GM18520 (cell line): ENCODE measurements at regions not wholly inside any gene's neighbourhood (a gene's known extent, or its start where the extent isn't known, plus 50 kb on each side); places are given as distances from the start of the nearest gene placed in this dataset.
"Not testable (repeated sequence)": the region's sequence is repeated elsewhere in the genome, so short reads cannot be mapped to it uniquely, and the experiment has no call there.

ENCODE experiments used
- ATAC-seq: cut with Tn5 transposase; IDR thresholded peaks from one replicate; pipeline ENCODE4 v1.9.1; 2021; ENCODE audit not compliant: unreplicated experiment

DNA sequence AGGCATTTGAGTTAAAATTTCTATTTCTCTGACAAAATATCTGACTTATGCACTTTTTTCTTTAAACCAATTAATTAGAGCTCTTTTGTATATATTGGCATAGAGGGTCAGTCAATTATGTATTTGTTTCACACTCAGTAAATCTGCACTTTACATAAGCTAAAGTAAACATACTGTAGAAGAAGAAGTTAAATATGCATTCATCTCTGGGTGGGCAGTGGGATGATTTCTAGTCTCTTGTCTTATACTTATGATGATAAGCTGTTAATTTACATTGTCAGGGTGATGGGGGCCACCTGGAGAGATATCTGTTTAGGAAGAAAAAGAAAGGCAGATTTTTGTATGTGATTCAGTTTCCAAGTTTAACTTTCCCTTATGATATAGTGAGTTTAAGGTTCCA, 330.8 kb downstream of the IPO8 start:
- no peak for ATAC-seq

DNA sequence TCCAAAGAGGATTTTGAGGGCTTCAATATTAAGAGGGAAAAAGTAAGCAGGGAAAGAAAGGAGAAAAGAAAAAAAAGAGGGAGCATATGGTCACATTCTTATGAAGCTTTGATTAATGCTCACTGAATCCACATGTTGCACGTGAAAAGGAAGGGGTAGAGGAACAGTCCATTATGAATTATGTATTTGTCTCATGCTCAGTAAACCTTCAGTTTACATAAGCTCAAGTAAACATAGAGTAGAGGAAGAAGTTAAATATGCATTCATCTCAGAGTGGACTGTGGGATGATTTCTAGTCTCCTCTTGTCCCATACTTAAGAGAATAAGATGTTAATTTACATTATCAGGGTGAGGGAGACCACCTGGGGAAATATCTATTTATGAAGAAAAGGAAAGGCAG, 334.5 kb downstream of the IPO8 start:
- ATAC-seq, result no peak

DNA sequence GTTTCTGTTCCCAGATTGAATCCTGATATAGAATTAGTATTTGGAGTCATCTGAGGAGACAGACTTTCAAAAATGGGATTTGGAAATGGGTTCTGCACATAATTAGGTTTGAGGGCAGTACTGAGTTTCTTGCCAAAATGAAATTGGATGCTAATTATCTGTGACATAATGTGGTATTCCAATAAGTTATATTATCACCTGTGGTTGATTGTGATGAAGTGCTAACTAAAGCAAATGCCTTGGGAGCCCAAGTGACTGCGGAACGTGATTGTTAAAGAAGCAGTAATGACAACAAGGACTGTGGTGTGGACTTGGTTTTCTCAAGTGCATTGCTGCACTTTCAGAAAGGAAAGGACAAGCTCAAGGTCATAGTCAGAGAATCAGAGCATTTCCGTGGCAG, 337.0 kb downstream of the IPO8 start:
- ATAC-seq, result no peak

DNA sequence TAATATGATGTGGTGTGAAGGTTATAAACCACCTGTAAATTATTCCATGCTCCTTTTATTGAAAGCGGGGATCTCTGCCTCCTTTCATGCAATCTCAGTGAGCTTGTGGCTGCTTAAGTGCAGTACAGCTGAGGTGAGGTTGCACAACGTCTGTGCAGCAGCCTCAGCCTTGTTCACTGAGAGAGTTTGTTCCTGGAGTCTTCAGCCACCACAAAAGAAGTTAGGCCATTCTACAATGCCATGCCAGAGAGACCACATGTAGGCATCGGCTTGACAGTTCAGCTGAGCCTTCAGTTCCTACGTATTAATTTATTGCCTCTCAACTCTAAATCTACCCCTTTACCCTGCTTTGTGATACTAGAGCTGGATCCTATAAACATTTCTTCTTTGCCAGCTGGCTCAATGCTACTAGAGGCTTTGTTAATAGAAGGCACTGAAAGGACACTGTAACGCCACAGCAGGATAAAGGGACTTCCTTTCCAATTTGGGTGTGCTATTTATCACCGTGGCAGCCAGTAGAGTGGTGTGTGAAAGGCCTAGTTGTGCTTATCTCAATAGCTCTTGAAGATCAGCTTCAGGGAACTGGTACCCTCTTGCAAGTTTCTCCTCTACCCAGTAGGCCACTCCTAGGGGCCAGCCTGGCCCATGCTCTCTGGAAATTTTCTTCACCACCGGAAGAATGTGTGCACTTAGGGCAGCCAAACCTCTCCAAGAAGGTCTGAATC, 337.7 kb downstream of the IPO8 start:
- ATAC-seq, result no peak

DNA sequence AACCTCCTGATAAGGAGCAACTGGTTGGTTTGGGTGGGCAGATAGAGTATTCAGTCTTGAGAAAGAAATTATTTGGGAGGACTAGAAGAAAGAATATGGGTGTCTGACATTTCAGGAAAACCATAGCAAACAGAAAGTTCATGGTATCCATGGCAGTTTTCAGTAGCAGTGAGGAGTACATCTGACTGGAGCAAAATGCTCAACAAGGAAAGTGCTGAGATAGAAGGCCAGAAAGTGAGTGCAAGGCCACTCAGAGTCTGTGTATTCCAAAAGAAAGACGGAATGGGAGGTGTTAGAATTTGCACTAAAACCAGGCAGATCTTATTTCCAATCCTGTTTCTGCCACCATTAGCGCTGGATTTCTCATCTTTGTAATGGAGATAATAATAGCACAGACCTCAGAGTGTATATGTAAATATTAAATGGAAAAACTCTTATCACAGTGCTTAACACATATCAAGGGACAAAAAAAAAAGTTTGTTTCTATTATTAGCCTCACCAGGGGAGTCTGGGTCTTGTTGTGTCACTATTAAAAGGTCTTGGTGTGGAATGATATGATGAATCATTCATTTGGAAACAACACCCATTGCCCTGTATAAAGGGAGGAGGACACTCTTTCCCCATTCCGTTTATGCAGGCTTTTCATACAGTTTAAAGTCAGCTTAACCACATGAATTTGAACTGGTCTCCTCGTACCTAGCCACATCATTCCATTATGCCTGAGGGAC, 349.8 kb downstream of the IPO8 start:
- no peak for ATAC-seq

DNA sequence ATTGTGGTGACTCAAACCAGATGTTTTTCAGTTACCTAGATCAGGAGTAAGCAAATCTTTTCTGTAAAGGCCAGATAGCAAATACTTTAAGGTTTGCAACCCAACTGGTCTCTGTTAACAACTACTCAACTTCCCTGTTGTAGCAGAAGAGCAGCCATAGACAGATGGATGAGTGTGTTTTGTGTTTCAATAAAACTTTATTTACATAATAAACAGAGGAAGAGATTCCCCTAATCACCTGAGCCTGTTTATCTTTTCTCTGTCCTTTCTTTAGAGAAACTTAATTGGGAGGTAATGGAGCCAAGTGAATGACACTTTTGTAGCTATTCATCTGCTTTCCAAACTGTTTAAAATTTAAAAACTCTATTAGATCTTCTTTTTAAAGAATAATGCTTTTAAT, 365.1 kb downstream of the IPO8 start:
- ATAC-seq, result no peak

DNA sequence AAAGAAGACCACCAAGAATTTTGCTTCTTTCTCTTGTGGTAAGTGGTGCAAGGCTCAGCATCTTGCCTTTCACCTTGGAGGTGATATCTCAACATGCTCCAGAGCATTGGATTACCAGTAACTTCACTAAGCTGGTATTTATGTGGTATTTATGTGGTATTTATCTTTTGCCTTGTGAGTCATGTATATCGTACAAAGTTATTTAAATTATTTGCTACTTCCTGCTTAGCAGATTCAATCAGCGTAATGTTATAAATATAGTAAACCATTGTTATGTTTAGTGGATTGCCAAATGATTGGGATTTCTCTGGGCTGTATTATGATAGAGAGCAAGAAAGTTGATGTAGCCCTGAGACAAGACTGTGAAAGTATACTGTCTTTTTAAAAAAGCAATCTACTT, 366.4 kb downstream of the IPO8 start:
- ATAC-seq, result no peak

DNA sequence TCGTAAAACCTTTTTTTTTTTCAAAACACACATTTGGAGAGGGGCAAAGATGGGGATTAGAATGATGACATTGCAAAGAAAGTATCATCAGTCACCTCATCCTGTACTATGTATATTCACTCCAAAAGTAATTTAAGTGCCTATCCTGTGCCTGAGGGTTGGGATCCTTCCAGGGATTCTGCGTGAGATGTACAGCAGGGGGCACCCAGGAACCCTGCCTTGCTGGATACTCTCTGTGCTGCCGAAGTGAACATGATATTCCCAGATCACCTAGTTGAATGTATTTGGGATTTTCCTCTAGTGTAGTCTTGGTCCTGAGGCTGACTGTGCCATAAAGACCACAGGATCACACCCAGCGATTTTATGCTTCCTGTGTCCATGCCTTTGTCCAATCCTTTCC, 372.7 kb downstream of the IPO8 start:
- no peak for ATAC-seq

DNA sequence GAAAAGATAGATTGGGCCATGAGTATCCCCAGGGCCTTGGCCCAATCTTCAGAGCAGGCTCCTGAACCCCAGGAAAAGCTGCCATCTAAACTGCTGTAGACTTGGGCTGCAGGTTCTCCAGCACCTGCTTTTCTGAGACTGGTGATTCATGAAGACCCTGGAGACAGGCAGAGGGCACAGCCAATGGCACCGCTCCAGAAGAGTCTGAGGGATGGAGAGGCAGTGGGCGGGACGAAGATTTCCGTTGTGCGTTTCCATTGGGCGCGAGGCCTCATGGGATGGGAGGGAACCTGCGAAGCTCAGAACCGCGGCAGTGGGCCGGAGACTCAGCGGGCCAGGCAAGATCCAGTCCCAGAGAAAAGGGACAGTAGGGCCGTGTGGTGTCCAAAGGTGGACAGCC, 375.1 kb downstream of the IPO8 start:
- no peak for ATAC-seq

DNA sequence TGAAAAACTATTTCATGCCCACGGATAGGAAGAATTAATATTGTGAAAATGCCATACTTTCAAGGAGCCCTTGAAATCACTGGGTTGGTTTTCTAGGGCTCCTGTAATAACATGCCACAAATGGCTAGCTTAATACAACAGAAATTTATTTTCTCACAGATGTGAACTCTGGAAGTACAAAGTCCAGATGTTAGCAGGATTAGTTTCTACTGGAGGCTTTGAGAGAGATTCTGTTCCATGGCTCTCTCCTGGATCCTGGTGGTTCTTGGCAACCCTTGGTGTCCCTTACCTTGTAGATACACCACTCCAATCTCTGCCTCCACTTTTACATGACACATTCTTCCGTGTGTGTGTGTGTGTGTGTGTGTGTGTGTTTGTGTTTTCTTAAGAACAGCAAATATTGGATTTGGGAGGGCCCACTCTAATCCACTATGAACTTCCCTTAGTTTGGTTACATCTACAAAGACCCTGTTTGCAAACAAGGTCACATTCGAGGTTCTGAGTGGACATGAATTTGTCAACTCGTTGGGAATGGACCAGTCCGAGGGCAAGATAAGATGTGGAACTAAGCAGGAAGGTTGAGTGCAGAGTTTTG, 381.1 kb downstream of the IPO8 start:
- ATAC-seq, result no peak

DNA sequence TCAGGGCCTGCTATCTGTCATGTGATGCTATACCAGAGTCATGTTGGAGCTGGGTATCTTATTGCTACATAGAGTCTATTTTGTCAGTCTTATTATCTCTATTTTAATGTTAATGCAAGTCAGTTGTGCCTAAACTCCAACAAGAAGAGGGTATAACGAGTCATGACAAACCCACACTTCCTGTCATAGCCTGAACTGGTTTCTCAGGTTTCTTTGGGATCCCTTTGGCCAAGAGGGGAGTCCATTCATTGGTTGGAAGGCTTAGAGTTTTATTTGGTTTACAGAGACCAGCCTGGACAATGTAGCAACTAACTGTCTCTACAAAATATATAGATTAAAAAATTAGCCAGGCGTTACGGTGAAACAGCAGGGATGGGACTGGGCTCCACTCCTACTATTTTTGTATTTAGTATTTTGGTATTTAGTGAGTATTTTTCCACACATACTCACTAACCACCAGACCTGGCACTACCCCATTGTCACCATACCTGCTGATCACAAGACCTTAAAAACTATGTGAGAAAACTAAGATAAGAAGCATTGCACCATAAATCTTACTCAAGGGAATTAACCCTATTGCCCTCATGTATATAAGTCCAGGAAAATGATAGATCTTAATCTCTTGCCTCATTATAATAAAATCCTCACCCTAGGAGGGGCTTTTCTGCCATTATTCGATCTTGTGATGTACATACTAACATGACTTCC, 387.5 kb downstream of the IPO8 start:
- ATAC-seq, result no peak

DNA sequence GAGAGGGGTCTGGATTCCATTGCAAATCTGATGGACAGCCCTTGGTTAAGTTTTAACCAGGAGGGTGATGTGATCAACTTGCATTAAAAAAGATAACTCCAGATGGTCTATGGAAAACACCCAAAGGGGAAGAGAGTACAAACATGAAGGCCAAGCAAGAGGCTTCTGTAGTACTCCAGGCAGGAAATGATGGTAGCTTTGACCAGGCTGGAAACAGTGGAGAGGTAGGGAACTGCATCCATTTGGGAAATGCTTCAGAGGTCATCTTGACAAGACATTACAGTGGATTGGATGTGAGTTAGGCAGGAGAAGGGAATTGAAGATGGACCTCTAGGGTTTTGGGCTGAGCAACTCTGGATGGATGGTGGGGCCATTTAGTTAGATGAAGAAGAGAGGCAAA, 391.1 kb downstream of the IPO8 start:
- no peak for ATAC-seq

DNA sequence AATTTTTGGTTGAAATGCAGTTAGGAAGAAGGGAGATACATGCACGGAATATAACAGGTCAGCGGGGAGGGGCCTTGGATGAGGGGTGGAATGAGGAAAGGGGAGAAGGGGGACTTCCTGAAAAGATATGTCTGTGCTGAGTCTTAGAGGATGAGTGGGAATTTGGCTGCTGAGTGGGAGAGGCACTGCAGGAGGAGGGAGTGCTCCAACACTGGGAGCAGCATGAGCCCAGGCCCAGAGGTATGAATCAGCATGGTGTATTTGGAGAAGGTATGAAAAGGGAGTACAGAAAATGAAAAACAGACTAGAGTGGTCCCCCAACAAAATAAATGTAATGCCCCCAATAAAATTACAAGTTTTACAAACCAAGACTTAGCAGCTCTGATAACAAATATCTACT, 394.4 kb downstream of the IPO8 start:
- ATAC-seq, result no peak

DNA sequence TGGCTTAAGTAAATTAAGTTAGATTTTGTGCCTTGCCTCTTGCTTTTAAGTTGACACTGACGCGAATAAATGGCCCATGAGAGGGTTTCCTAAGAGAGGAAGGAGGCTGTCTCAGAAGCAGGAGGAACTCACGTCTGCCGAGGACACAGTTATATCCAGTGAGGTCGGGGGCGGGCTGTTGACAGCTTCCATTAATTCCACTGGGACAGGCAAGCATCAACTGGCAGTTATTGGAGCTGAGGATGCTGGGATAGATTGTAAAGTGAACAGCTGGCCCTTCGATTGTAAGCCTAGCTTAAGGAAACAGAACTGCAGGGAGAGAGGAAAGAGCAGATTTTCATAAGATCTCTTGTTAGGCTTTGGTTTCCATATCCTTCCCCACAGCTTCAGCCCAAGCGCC, 399.2 kb downstream of the IPO8 start:
- no peak for ATAC-seq

DNA sequence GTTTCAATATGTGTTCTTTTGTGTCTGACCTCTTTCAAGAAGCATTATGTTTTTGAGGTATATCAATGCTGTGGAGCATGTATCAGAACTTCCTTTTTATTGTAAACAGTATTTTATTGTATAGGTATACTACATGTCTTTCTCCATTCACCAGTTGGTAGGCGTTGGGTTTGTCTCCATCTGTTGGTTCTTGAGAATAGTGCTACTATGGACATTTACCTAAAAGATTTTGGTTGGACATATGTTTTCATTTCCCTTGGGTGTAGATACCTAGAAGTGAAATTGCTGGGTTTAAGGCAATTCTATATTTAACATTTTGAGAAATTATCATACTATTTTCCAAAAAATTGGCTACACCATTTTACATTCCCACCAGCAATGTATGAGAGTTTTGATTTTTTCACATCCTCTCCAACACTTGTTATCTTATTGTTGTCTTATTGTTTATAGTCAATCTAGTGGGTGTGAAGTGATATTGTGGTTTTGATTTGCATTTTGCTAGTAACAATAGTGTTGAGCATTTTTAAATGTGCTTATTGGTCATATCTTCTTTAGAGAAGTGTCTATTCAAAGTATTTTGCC, 409.2 kb downstream of the IPO8 start:
- ATAC-seq, result no peak

DNA sequence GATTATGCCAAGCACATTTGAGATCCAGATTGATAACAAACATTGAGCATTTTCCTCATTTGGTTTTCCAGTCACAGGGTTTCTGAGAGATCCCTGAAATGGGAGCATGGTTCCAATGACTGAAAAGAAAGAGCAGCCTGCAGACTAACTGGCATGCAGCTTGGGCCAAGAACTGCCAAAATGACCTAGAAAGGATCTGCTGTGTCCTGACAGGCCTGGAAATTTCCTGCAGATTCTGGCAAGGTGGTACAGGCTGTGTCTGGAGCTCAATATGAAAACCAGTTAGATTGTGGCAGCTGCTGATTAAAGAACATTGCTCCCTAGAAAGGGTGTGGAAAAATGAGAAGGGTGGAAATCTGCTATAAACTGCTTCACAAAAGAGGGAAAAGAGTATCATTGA, 417.3 kb downstream of the IPO8 start:
- ATAC-seq, result no peak

DNA sequence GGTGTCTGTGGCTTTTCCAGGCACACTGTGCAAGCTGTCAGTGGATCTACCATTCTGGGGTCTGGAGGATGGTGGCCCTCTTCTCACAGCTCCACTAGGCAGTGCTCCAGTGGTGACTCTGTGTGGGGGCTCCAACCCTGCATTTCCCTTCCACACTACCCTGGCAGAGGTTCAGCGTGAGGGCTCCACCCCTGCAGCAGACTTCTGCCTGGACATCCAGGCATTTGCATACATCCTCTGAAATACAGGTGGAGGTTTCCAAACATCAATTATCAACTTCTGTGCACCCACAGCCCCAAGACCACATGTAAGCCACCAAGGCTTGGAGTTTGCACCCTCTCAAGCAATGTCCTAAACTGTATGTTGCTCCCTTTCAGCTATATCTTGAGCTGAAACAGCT, 423.2 kb downstream of the IPO8 start:
- not testable (repeated sequence) for ATAC-seq

DNA sequence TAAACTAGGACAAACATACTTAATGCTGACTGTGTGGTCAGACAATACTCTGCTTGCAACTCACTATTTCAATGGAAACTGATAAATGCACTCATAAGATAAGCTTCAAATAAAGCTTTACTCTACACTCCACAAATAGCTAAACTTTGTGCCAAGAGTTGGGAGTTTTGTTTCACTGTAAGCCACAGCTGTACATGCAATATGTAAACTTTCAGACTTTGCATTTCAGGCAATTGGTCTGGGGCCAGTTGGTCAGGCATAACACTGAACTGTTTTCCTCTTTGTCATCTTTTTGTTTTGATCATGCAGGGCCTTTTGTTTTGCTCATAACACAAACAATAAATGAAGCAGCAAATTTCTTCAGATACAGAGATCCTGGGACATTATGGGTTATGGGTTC, 426.2 kb downstream of the IPO8 start:
- ATAC-seq, result no peak

DNA sequence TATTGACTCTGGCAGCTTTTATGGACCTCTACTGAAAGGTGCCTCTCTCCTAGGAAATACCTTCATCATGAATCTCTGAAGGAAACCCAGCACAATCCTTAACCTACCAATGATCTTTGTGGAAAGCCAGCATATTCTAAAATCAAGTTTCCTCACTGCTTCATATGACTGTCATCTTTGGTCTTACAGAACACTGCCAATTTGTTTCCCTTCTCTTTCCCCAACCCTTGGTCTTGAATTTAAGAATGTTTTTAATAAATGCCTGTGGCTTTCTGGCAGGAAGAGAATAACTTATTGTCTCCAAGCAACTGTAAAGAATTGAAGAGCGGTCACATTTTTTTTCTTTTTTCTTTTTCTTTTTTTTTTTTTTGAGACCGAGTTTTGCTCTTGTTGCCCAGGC, 427.6 kb downstream of the IPO8 start:
- no peak for ATAC-seq

DNA sequence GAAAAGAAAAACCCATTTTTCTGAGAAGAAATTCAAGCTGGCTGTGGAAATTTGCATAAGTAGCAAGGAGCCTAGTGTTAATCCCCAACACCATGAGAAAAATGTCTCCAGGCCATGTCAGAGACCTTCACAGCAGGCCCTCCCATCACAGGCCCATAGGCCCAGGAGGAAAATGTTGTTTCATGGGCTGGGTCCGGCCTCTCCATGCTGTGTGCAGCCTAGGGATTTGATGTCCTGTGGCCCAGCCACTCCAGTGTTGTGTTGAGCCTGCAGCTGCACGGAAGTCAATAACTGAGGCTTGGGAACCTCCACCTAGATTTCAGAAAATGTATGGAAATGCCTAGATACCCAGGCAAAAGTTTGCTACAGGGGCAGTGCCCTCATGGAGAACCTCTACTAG, 432.2 kb downstream of the IPO8 start:
- ATAC-seq, result no peak

DNA sequence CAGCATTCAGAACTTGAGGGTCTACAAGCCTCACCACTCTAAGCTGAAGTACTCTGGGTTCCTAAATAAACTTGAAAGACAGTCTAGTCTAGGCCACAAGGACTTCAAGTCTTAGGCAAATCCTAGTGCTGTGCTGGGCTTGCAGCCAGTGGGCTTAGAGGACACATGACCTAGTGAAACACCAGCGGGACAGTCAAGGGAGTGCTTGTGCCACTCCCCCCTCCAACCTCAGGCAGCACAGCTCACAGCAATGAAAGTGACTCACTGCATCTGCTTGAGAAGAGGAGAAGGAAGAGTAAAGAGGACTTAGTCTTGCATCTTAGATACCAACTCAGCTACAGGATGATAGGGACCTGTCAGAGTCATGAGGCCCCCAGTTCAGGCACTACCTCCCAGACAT, 438.1 kb downstream of the IPO8 start:
- ATAC-seq, result no peak

DNA sequence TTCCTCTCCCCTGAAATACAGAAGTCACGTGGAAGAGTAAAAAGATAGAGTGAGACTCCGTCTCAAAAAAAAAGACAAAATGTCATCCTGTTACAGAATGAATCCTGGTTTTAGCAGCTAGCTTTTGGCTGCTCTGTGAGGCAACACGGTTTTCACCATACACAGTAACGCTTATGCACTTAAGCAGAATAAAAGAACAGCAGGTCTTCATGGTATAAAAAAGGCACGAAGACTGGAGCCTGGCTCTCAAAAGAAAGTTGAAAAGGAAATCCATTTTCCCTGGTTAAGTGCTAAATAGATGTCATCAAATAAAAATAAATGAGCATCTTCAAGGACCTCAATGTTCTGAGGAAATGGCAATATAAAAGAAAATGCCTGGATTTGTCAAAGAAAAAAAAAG, 444.1 kb downstream of the IPO8 start:
- ATAC-seq, result no peak
